ENCODE measurements at regions not wholly inside any gene's neighbourhood (a gene's known extent, or its start where the extent isn't known, plus 50 kb on each side); places are given as distances from the start of the nearest gene placed in this dataset.

- DNase-seq (ENCODE audit: low spot score) = no peak
Measured at GRCh38 chr22:47802421-47802820, 1040.0 kb downstream of the TBC1D22A start.

- DNase-seq (ENCODE audit: low spot score) = no peak
Measured at GRCh38 chr22:47801541-47802245, 1039.2 kb downstream of the TBC1D22A start.

- DNase-seq (ENCODE audit: low spot score) = no peak
Measured at GRCh38 chr22:47798229-47798628, 1035.8 kb downstream of the TBC1D22A start.

GRCh38 chr22:47797342-47797945 lies 1035.0 kb downstream of the TBC1D22A start:
- no peak for DNase-seq (ENCODE audit: low spot score)

- no peak for DNase-seq (ENCODE audit: low spot score)
Measured at GRCh38 chr22:47796128-47796908, 1033.9 kb downstream of the TBC1D22A start.

GRCh38 chr22:47795477-47796127 lies 1033.2 kb downstream of the TBC1D22A start:
- no peak for DNase-seq (ENCODE audit: low spot score)

GRCh38 chr22:47794851-47795250 lies 1032.4 kb downstream of the TBC1D22A start:
- no peak for DNase-seq (ENCODE audit: low spot score)

GRCh38 chr22:47793304-47794101 lies 1031.1 kb downstream of the TBC1D22A start:
- no peak for DNase-seq (ENCODE audit: low spot score)

GRCh38 chr22:47789171-47789570 lies 1026.7 kb downstream of the TBC1D22A start:
- no peak for DNase-seq (ENCODE audit: low spot score)

- no peak for DNase-seq (ENCODE audit: low spot score)
Measured at GRCh38 chr22:47788461-47788860, 1026.0 kb downstream of the TBC1D22A start.

GRCh38 chr22:47787501-47788227 lies 1025.2 kb downstream of the TBC1D22A start:
- no peak for DNase-seq (ENCODE audit: low spot score)

- DNase-seq (ENCODE audit: low spot score) = no peak
Measured at GRCh38 chr22:47786650-47787290, 1024.3 kb downstream of the TBC1D22A start.

GRCh38 chr22:47784991-47785390 lies 1022.5 kb downstream of the TBC1D22A start:
- no peak for DNase-seq (ENCODE audit: low spot score)

GRCh38 chr22:47784367-47784983 lies 1022.0 kb downstream of the TBC1D22A start:
- no peak for DNase-seq (ENCODE audit: low spot score)

GRCh38 chr22:47783433-47784366 lies 1021.2 kb downstream of the TBC1D22A start:
- no peak for DNase-seq (ENCODE audit: low spot score)

- no peak for DNase-seq (ENCODE audit: low spot score)
Measured at GRCh38 chr22:47782328-47783075, 1020.1 kb downstream of the TBC1D22A start.

- DNase-seq (ENCODE audit: low spot score) = no peak
Measured at GRCh38 chr22:47781427-47782111, 1019.1 kb downstream of the TBC1D22A start.

Measured in HT-29 (cell line).